ENCODE measurements at regions not wholly inside any gene's neighbourhood (a gene's known extent, or its start where the extent isn't known, plus 50 kb on each side); places are given as distances from the start of the nearest gene placed in this dataset.

DNA sequence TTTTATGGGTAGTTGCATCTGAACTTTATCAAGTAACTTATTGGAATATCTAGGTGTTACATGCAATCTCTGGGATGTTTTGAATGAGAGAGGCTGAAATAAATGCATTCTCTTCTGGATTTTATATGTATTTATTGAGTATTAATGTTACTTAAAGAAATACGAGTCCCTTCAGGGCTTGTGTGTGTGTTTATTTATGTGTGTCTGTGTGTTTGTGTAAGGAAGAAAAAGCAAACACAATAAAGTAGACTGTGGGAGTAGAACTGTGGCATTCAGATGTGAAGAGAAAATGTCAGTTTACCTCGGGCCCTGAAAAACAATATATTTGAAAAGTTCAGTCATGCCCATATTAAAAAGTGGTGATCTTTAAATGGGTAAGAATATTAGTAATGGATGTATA is 250.5 kb downstream of the RPL10L start:
- no peak overlapping the region for H2AFZ ChIP-seq (ENCODE audit: low read depth, low read length, poor library complexity, severe bottlenecking)
- ChIA-PET RAD21 (ENCODE audit: low non-redundant PET in 1 of 2, low total read pairs in 2 of 2, uncharacterized antibody in 2 of 2, unreplicated experiment in 2 of 2) (no interaction called here), CTCF (no interaction called here), POLR2A (no interaction called here)
- no TSS peak for BruUV-seq (replicated peaks)
- no peak overlapping the region for H3K4me3 ChIP-seq (replicated peaks in 1 of 2; ENCODE audit: low read depth in 1 of 2, low read length in 2 of 2)
- H4K20me1 ChIP-seq (ENCODE audit: insufficient read depth): no peaks in the 10 kb centered on the region
- no peaks in the 10 kb centered on the region for H3K27me3 ChIP-seq (ENCODE audit: insufficient read depth, low read length)
- no peak overlapping the region for H3K9ac ChIP-seq (ENCODE audit: low read length)
- H3K4me1 ChIP-seq (ENCODE audit: control insufficient read depth in 1 of 2, insufficient read depth in 2 of 2, low read length in 2 of 2): no peaks in the 10 kb centered on the region; a peak in 1 of 4 replicates
- ATAC-seq (no peak), DNase-seq (ENCODE audit: low read depth, low spot score) (no peak)
- no peak overlapping the region for H3K4me2 ChIP-seq (ENCODE audit: low read length)
- H3K36me3 ChIP-seq (ENCODE audit: control insufficient read depth in 1 of 2, insufficient read depth in 2 of 2, low read length in 2 of 2): no peaks in the 10 kb centered on the region
- no peaks in the 10 kb centered on the region; a peak in 1 of 4 replicates for H3K9me3 ChIP-seq (ENCODE audit: control insufficient read depth in 1 of 2, insufficient read depth in 1 of 2, low read depth in 1 of 2, low read length in 2 of 2)
- H3K27ac ChIP-seq (ENCODE audit: low read depth, low read length): no peak overlapping the region
- intact Hi-C loops (cut with micrococcal nuclease): no loop called here
- no peaks in the 10 kb centered on the region for H3K79me2 ChIP-seq (ENCODE audit: insufficient read depth, low read length)
- no peaks in the 10 kb centered on the region for H3K9me2 ChIP-seq (ENCODE audit: insufficient read depth)
- TF ChIP-seq, protein P1, sequence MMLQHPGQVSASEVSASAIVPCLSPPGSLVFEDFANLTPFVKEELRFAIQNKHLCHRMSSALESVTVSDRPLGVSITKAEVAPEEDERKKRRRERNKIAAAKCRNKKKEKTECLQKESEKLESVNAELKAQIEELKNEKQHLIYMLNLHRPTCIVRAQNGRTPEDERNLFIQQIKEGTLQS (IDR thresholded peaks at IDR 0.05): no peak
- no peak for TF ChIP-seq ELF1 (IDR thresholded peaks at IDR 0.05; ENCODE audit: borderline replicate concordance, low read depth)
- TF ChIP-seq JUND (IDR thresholded peaks at IDR 0.05): no peak
- TF ChIP-seq SP1 (IDR thresholded peaks at IDR 0.05; ENCODE audit: low read depth): no peak
- TF ChIP-seq, protein P2, sequence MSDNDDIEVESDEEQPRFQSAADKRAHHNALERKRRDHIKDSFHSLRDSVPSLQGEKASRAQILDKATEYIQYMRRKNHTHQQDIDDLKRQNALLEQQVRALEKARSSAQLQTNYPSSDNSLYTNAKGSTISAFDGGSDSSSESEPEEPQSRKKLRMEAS (IDR thresholded peaks at IDR 0.05): no peak
- TF ChIP-seq TCF7L2 (IDR thresholded peaks at IDR 0.05; ENCODE audit: borderline replicate concordance, extremely low read depth, insufficient read depth, insufficient read length): no peak
- TF ChIP-seq ZNF274 (IDR thresholded peaks at IDR 0.05; ENCODE audit: low read depth, low read length): no peak
- TF ChIP-seq SIN3A (IDR thresholded peaks at IDR 0.05; ENCODE audit: low read depth): no peak
- TF ChIP-seq RAD21 (IDR thresholded peaks at IDR 0.05; ENCODE audit: low read depth): no peak
- TF ChIP-seq EGR1 (IDR thresholded peaks at IDR 0.05; ENCODE audit: low read depth): no peak
- no peak for TF ChIP-seq CBX3 (IDR thresholded peaks at IDR 0.05; ENCODE audit: low read depth)
- no peak for TF ChIP-seq POLR2A (IDR thresholded peaks at IDR 0.05; ENCODE audit: borderline replicate concordance, extremely low read depth, insufficient read depth, insufficient read length)
- TF ChIP-seq, protein P3, sequence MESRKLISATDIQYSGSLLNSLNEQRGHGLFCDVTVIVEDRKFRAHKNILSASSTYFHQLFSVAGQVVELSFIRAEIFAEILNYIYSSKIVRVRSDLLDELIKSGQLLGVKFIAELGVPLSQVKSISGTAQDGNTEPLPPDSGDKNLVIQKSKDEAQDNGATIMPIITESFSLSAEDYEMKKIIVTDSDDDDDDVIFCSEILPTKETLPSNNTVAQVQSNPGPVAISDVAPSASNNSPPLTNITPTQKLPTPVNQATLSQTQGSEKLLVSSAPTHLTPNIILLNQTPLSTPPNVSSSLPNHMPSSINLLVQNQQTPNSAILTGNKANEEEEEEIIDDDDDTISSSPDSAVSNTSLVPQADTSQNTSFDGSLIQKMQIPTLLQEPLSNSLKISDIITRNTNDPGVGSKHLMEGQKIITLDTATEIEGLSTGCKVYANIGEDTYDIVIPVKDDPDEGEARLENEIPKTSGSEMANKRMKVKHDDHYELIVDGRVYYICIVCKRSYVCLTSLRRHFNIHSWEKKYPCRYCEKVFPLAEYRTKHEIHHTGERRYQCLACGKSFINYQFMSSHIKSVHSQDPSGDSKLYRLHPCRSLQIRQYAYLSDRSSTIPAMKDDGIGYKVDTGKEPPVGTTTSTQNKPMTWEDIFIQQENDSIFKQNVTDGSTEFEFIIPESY (IDR thresholded peaks at IDR 0.05; ENCODE audit: extremely low read depth, insufficient replicate concordance, low read length): no peak
- no peak for TF ChIP-seq EZH2phosphoT487 (IDR thresholded peaks at IDR 0.05; ENCODE audit: borderline replicate concordance)
- no peak for TF ChIP-seq CEBPB (IDR thresholded peaks at IDR 0.05; ENCODE audit: low read depth)
- TF ChIP-seq EZH2 (IDR thresholded peaks at IDR 0.05): no peak

All from HCT116 (cell line).